Endodermal cell (in vitro differentiated cells): ENCODE measurements at regions not wholly inside any gene's neighbourhood (a gene's known extent, or its start where the extent isn't known, plus 50 kb on each side); places are given as distances from the start of the nearest gene placed in this dataset.

ENCODE experiments used
- DNase-seq: peaks from one replicate; pipeline ENCODE4 v3.0.0-alpha.2; 2017
- H3K27ac ChIP-seq: 2 replicates; pipeline ENCODE4 v1.5.1; 2013; ENCODE audit warnings: mild to moderate bottlenecking, low read depth, low read length, moderate library complexity
- H3K27me3 ChIP-seq: 2 replicates; pipeline ENCODE4 v1.6.1; 2013; ENCODE audit warnings: mild to moderate bottlenecking, low read length, moderate library complexity; ENCODE audit not compliant: insufficient read depth, control insufficient read depth, poor library complexity, severe bottlenecking
- H3K36me3 ChIP-seq: 2 replicates; pipeline ENCODE4 v1.7.0; 2013; ENCODE audit warnings: mild to moderate bottlenecking, low read length, moderate library complexity; ENCODE audit not compliant: control insufficient read depth, insufficient read depth
- H3K4me1 ChIP-seq: one replicate; pipeline ENCODE4 v1.7.0; 2013; ENCODE audit warnings: low read length; ENCODE audit not compliant: control insufficient read depth, insufficient read depth
- H3K4me3 ChIP-seq: 2 replicates; pipeline ENCODE4 v1.5.1; 2013; ENCODE audit warnings: mild to moderate bottlenecking, low read length, moderate library complexity
- H3K9ac ChIP-seq: 2 replicates; pipeline ENCODE4 v1.6.1; 2013; ENCODE audit warnings: mild to moderate bottlenecking, low read length, moderate library complexity; ENCODE audit not compliant: poor library complexity, severe bottlenecking; ENCODE audit errors: extremely low read depth
- H3K9me3 ChIP-seq: 2 replicates; pipeline ENCODE4 v1.6.1; 2013; ENCODE audit warnings: mild to moderate bottlenecking, low read length, moderate library complexity; ENCODE audit not compliant: control insufficient read depth
- H3K27ac Mint-ChIP-seq: 2 replicates; pipeline ENCODE4 v1.8.0; 2020; ENCODE audit warnings: mixed read lengths
- H3K27me3 Mint-ChIP-seq: 2 replicates; pipeline ENCODE4 v1.8.0; 2021; ENCODE audit warnings: mild to moderate bottlenecking, mixed read lengths; ENCODE audit not compliant: insufficient read depth
- H3K36me3 Mint-ChIP-seq: 2 replicates; pipeline ENCODE4 v1.8.0; 2020; ENCODE audit warnings: low read depth, mixed read lengths
- H3K4me1 Mint-ChIP-seq: 2 replicates; pipeline ENCODE4 v1.8.0; 2020; ENCODE audit warnings: mixed read lengths
- H3K4me3 Mint-ChIP-seq: 2 replicates; pipeline ENCODE4 v1.8.0; 2020; ENCODE audit warnings: mild to moderate bottlenecking, moderate library complexity, mixed read lengths
- H3K9me3 Mint-ChIP-seq: 2 replicates; pipeline ENCODE4 v1.8.0; 2020; ENCODE audit warnings: mild to moderate bottlenecking, mixed read lengths
- CTCF ChIP-seq: fragments of 200-600 bp; sonication (generic); conservative IDR thresholded peaks from 2 replicates; pipeline ENCODE4 v1.5.0; 2021; ENCODE audit warnings: antibody characterized with exemption, mild to moderate bottlenecking
- WGBS, 2 experiments: methylation state at CpG; one replicate each; pipeline versions ENCODE4 v1.1.5 to v1.1.7; 2013; ENCODE audit warnings: missing lambda C conversion rate in 2 of 2, mixed read lengths in 1 of 2; ENCODE audit not compliant: insufficient coverage in 1 of 2, insufficient read length in 1 of 2; 5-methylcytosine and 5-hydroxymethylcytosine counted together

- no peak overlapping the region for H3K27ac ChIP-seq
- 90 to 96% methylated on average over 4 of the region's 4 CpGs for WGBS, 2 experiments
- no peak overlapping the region for H3K9ac ChIP-seq
- no peaks in the 10 kb centered on the region for H3K9me3 ChIP-seq
- H3K4me3 Mint-ChIP-seq = no peak overlapping the region
- no peaks in the 10 kb centered on the region for H3K27me3 ChIP-seq
- H3K4me1 Mint-ChIP-seq = no peaks in the 10 kb centered on the region
- H3K4me1 ChIP-seq = no peaks in the 10 kb centered on the region
- TF ChIP-seq CTCF = no peak
- no peaks in the 10 kb centered on the region for H3K36me3 Mint-ChIP-seq
- no peak overlapping the region for H3K4me3 ChIP-seq
- H3K9me3 Mint-ChIP-seq = no peaks in the 10 kb centered on the region
- no peak for DNase-seq
- H3K27me3 Mint-ChIP-seq = peaks cover 4% of the 10 kb centered on the region
- no peak overlapping the region for H3K27ac Mint-ChIP-seq
- no peaks in the 10 kb centered on the region for H3K36me3 ChIP-seq
Observed at GRCh38 chr10:118145256-118145655, 98.5 kb upstream of the RAB11FIP2 start.

DNA sequence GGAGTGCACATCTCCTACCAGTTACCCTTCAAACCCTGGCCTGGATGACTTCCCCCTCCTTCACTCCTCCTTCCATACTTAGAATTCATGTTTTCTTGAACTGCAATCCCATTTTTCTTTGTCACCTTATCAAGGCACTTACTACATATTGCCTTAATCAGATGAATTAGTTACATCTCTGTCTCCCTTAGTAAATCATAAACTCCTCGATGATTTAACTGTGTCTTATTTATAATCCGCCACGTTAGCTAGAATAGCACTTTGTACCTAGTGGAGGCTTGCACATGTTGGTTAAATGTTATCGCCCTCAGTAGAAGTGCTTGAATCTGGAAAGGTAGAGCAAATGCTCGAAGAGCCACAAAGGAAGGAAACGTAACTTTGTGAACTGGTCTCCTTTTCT, 94.7 kb upstream of the RAB11FIP2 start:
- TF ChIP-seq CTCF = no peak
- Histone ChIP-seq H3K36me3 (no peaks in the 10 kb centered on the region), H3K4me3 (no peak overlapping the region), H3K9ac (no peak overlapping the region), H3K27ac (no peak overlapping the region), H3K27me3 (no peaks in the 10 kb centered on the region), H3K4me1 (no peaks in the 10 kb centered on the region), H3K9me3 (no peaks in the 10 kb centered on the region)
- WGBS, 2 experiments = 93 to 99% methylated on average over 6 of the region's 6 CpGs
- H3K27me3 Mint-ChIP-seq = peaks cover 4% of the 10 kb centered on the region
- H3K4me1 Mint-ChIP-seq = no peaks in the 10 kb centered on the region
- no peak overlapping the region for H3K27ac Mint-ChIP-seq
- no peak overlapping the region for H3K4me3 Mint-ChIP-seq
- no peak for DNase-seq
- H3K9me3 Mint-ChIP-seq = no peaks in the 10 kb centered on the region
- H3K36me3 Mint-ChIP-seq = no peaks in the 10 kb centered on the region

- no peak for DNase-seq
- Histone ChIP-seq H3K4me3 (no peak overlapping the region), H3K27me3 (no peaks in the 10 kb centered on the region), H3K9ac (no peak overlapping the region), H3K27ac (no peak overlapping the region), H3K4me1 (no peaks in the 10 kb centered on the region), H3K36me3 (no peaks in the 10 kb centered on the region), H3K9me3 (no peaks in the 10 kb centered on the region)
- Mint-ChIP-seq H3K27me3 (peaks cover 4% of the 10 kb centered on the region), H3K4me1 (no peaks in the 10 kb centered on the region), H3K4me3 (no peak overlapping the region), H3K36me3 (no peaks in the 10 kb centered on the region), H3K27ac (no peak overlapping the region), H3K9me3 (no peaks in the 10 kb centered on the region)
- no peak for TF ChIP-seq CTCF
Observed at GRCh38 chr10:118139321-118139720, 92.6 kb upstream of the RAB11FIP2 start.
